Heart left ventricle (tissue), 16 donors: ENCODE measurements at regions not wholly inside any gene's neighbourhood (a gene's known extent, or its start where the extent isn't known, plus 50 kb on each side); places are given as distances from the start of the nearest gene placed in this dataset.

Experiments
- ATAC-seq, 4 donors: fragments of 200-7000 bp; cut with Tn5 transposase; one replicate each; pipeline ENCODE4 v1.9.1; 2020 to 2022; ENCODE audit warnings: moderate library complexity in 4 of 4, mild to moderate bottlenecking in 3 of 4, moderate number of reproducible peaks in 1 of 4
- DNase-seq, 5 donors: peaks; one replicate each; pipeline ENCODE4 v3.0.0-alpha.2; 2020
- H3K27ac ChIP-seq, 12 donors: fragments of 200-600 bp; sonication (generic) in 4 of 12; one replicate each; pipeline versions ENCODE4 v1.5.0 to v1.8.0; 2016 to 2022; ENCODE audit warnings: mild to moderate bottlenecking in 2 of 12
- H3K27me3 ChIP-seq, 9 donors: fragments of 200-600 bp; sonication (generic) in 2 of 9; one replicate each; pipeline versions ENCODE4 v1.5.1 to v1.8.0; 2016 to 2022; ENCODE audit warnings: mild to moderate bottlenecking in 3 of 9
- H3K36me3 ChIP-seq, 9 donors: fragments of 200-600 bp; sonication (generic) in 2 of 9; one replicate each; pipeline versions ENCODE4 v1.5.0 to v1.8.0; 2018 to 2022; ENCODE audit warnings: mild to moderate bottlenecking in 2 of 9
- H3K4me1 ChIP-seq, 12 donors: fragments of 200-600 bp; sonication (generic) in 4 of 12; one replicate each; pipeline versions ENCODE4 v1.5.0 to v1.8.0; 2016 to 2022; ENCODE audit warnings: mild to moderate bottlenecking in 3 of 12
- H3K4me3 ChIP-seq, 12 donors: fragments of 200-600 bp; sonication (generic) in 4 of 12; one replicate each; pipeline versions ENCODE4 v1.5.0 to v1.8.0; 2017 to 2022; ENCODE audit warnings: mild to moderate bottlenecking in 9 of 12, moderate library complexity in 4 of 12
- H3K9me3 ChIP-seq, 12 donors: fragments of 200-600 bp; sonication (generic) in 4 of 12; one replicate each; pipeline versions ENCODE4 v1.5.0 to v1.8.0; 2016 to 2022; ENCODE audit warnings: mild to moderate bottlenecking in 1 of 12
- CTCF ChIP-seq, 12 donors: fragments of 200-600 bp; sonication (generic) in 4 of 12; IDR thresholded peaks; one replicate each; pipeline versions ENCODE4 v1.5.0 to v1.8.0; 2018 to 2022; ENCODE audit warnings: antibody characterized with exemption in 12 of 12, mild to moderate bottlenecking in 5 of 12
- POLR2A ChIP-seq, 2 donors: fragments of 450-650 bp; IDR thresholded peaks; one replicate each; pipeline ENCODE4 v1.6.1; 2017; ENCODE audit warnings: antibody characterized with exemption in 2 of 2, mild to moderate bottlenecking in 2 of 2, moderate library complexity in 2 of 2
- WGBS, 4 donors: extraction: QIAGEN DNeasy Blood & Tissue Kit in 2 of 4; methylation state at CpG; one replicate each; pipeline versions ENCODE4 v1.1.5 to v1.1.7; 2013 to 2018; 5-methylcytosine and 5-hydroxymethylcytosine counted together
- intact Hi-C, 10 donors: fragments of 100-400 bp; cut with DNase I; formaldehyde crosslinking; loops; one replicate each; pipeline versions ENCODE4 v1.11.1 to v1.14.2; 2022
- donor health status: ischemic (EF 13 %, LVEDD 7.1; RV severe dilation, severe dysfunction).
- donor health status: healthy with polysubstance abuse.
- donor health status: DM: no; HTN: yes; CAD: no.
- donor health status: DM: no; HTN: no; CAD: no.
- donor health status: ischemic (EF 25% LVEDD 6.9; RV normal size, moderate dysfunction).
- donor health status: ischemic (EF 25% LVEDD 5.7; RV mildly dilated, moderate dysfunction).
- donor health status: healthy.
- donor health status: DM: yes; HTN: yes; CAD: no.
- donor health status: ischemic (EF 35%, LVEDD 5.7; RV mildly dilated, moderate dysfunction).
- donor health status: nonischemic (EF 11% LVEDD 7.7; RV severe dilation, severe dysfunction).
- donor health status: DM: yes; HTN: yes; CAD: no.
- donor health status: PGD.
- donor health status: ischemic (EF 29% LVEDD 5.4; RV normal size, mild dysfunction).
- donor health status: nonischemic (EF 23%, LVEDD 6.1; RV moderate dilation, normal function).

- H3K9me3 ChIP-seq: no peaks in the 10 kb centered on the region
- intact Hi-C loops: no loop called here
- H3K4me3 ChIP-seq: no peak overlapping the region
- peaks cover 0 to 50% (median 3%) of the 10 kb centered on the region in 9 donors for H3K27me3 ChIP-seq
- H3K36me3 ChIP-seq: no peaks in the 10 kb centered on the region
- no peak for DNase-seq
- whole genome bisulfite sequencing, 4 donors: 81 to 87% (median 85%) methylated on average over 2 of the region's 2 CpGs
- no peaks in the 10 kb centered on the region for H3K4me1 ChIP-seq
- ATAC-seq: no peak
- no peak overlapping the region for H3K27ac ChIP-seq
- TF ChIP-seq CTCF (IDR thresholded peaks at IDR 0.05) (no peak), POLR2A (IDR thresholded peaks at IDR 0.05) (no peak)
These were observed 259.9 kb upstream of the SP4 start for GRCh38 chr7:21167942-21168341.

- Histone ChIP-seq H3K27me3 (peaks cover 0 to 47% (median 0%) of the 10 kb centered on the region in 9 donors), H3K27ac (no peak overlapping the region), H3K4me1 (no peaks in the 10 kb centered on the region), H3K9me3 (no peaks in the 10 kb centered on the region), H3K4me3 (no peak overlapping the region), H3K36me3 (no peaks in the 10 kb centered on the region)
- WGBS, 4 donors: 22 to 34% (median 27%) methylated on average over 30 of the region's 30 CpGs
- TF ChIP-seq POLR2A (IDR thresholded peaks at IDR 0.05) (no peak), CTCF (IDR thresholded peaks at IDR 0.05) (no peak)
- DNase-seq: no peak
- intact Hi-C loops: no loop called here
- ATAC-seq: no peak
These were observed 258.0 kb upstream of the SP4 start for GRCh38 chr7:21169667-21170580.

GRCh38 chr7:21172800-21173199 is 255.1 kb upstream of the SP4 start:
- TF ChIP-seq CTCF (IDR thresholded peaks at IDR 0.05) (no peak), POLR2A (IDR thresholded peaks at IDR 0.05) (no peak)
- 55 to 72% (median 63%) methylated on average over 6 of the region's 6 CpGs for WGBS, 4 donors
- Histone ChIP-seq H3K4me1 (no peaks in the 10 kb centered on the region), H3K9me3 (no peaks in the 10 kb centered on the region), H3K27ac (no peak overlapping the region), H3K27me3 (peaks cover 0 to 30% (median 0%) of the 10 kb centered on the region in 9 donors), H3K4me3 (no peak overlapping the region), H3K36me3 (no peaks in the 10 kb centered on the region)
- no peak for ATAC-seq
- intact Hi-C loops: no loop called here
- DNase-seq: no peak

GRCh38 chr7:21173436-21173835 is 254.4 kb upstream of the SP4 start:
- Histone ChIP-seq H3K4me1 (no peaks in the 10 kb centered on the region), H3K4me3 (no peak overlapping the region), H3K36me3 (no peaks in the 10 kb centered on the region), H3K9me3 (no peaks in the 10 kb centered on the region), H3K27me3 (peaks cover 0 to 24% (median 0%) of the 10 kb centered on the region in 9 donors), H3K27ac (no peak overlapping the region)
- ATAC-seq (no peak), DNase-seq (no peak)
- TF ChIP-seq CTCF (IDR thresholded peaks at IDR 0.05) (no peak), POLR2A (IDR thresholded peaks at IDR 0.05) (no peak)
- intact Hi-C loops: no loop called here
- WGBS, 4 donors: 63 to 87% (median 69%) methylated on average over 1 of the region's 1 CpG
